ENCODE measurements at regions not wholly inside any gene's neighbourhood (a gene's known extent, or its start where the extent isn't known, plus 50 kb on each side); places are given as distances from the start of the nearest gene placed in this dataset.

DNA sequence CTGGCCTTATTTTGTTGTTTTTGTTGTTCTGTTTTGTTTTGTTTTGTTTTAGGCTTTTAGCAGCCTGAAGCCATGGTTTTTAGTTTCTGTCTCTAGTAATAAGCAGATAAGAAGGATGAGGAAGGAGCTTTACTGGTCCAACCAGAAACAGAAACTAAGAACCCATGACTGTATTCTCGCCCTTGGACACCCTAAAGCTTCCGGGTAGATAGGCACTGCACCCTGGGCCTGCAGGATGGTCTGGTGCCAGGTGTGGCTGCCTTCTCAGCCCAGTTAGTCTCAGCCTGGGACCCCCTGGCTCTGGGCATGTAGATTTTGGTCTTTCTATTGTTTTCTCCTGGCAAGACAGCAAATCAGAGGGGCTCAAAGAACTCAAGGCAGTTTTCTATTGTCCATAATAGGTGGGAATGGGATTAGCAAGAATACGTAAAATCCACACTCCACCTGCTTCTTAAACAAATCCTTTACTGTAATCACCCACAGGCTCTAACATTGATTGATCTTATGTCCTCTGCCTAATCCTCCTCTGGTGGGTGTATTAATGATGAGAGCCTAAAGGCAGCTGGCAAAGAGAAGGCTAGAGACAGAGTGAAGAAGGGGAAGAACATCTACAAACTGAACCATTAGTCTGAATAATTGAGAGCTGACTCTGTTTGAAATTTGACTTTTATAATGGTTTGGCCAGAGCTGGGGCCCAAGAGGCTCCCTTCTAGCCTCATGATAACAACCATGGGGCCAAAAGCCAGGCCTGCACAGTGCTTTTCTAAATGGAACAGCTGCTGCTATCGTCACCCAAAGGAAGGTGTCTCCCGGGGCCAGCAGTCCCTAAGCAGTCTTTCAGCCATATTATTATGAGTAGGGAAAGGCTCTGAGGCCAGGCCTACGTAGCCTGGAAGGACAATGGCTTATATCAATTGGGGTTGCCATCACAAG lies 106.8 kb upstream of the ATP1A1 start:
- no peak for DNase-seq
- TF ChIP-seq, protein P1, sequence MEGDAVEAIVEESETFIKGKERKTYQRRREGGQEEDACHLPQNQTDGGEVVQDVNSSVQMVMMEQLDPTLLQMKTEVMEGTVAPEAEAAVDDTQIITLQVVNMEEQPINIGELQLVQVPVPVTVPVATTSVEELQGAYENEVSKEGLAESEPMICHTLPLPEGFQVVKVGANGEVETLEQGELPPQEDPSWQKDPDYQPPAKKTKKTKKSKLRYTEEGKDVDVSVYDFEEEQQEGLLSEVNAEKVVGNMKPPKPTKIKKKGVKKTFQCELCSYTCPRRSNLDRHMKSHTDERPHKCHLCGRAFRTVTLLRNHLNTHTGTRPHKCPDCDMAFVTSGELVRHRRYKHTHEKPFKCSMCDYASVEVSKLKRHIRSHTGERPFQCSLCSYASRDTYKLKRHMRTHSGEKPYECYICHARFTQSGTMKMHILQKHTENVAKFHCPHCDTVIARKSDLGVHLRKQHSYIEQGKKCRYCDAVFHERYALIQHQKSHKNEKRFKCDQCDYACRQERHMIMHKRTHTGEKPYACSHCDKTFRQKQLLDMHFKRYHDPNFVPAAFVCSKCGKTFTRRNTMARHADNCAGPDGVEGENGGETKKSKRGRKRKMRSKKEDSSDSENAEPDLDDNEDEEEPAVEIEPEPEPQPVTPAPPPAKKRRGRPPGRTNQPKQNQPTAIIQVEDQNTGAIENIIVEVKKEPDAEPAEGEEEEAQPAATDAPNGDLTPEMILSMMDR (IDR thresholded peaks at IDR 0.05; ENCODE audit: partially characterized antibody, unreplicated experiment): no peak
- Mint-ChIP-seq H3K9me3 (ENCODE audit: unreplicated experiment) (no peaks in the 10 kb centered on the region), H3K27ac (ENCODE audit: unreplicated experiment) (no peak overlapping the region), H3K4me3 (ENCODE audit: unreplicated experiment) (no peak overlapping the region), H3K4me1 (ENCODE audit: low read depth, unreplicated experiment) (no peaks in the 10 kb centered on the region), H3K36me3 (ENCODE audit: unreplicated experiment) (no peaks in the 10 kb centered on the region), H3K27me3 (ENCODE audit: unreplicated experiment) (no peaks in the 10 kb centered on the region)

DNA sequence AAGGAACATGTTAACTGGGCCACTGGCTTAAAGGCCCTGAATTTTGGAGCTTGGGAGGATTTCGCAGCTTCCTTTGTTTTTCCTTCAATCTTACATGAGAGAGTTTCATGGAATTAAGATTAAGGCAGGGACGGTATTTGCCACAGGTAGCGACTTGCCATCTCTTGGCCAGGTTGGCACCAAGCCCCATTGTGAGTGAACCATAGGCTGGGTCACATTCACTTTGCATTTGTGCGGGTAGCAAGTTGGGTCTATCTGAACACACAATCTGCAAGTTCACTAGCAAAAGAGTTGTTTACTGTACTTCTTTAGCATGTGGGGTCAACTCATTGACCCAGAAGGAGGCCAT lies 106.2 kb upstream of the ATP1A1 start:
- no peak overlapping the region for H3K27ac Mint-ChIP-seq (ENCODE audit: unreplicated experiment)

DNA sequence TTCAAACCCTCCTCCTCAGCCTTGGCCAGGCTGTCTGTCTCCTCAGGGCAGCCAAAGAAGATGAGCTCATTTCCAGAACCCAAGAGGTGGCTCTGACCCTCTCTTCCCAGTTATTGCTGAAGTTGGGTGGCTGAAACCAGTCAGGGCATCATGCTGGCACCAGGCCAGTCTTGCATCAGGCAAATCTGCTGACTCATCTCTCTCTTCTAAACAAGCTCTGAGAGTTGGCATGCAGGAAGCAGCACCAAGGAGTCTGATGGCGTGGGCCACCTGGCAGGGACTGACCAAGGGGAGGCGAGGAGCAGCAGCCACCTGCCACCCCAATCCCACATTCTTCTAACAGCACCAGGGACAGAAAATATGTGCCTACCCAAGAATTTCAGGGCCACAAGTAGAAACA lies 104.8 kb upstream of the ATP1A1 start:
- Mint-ChIP-seq H3K9me3 (ENCODE audit: unreplicated experiment) (peaks cover 2% of the 10 kb centered on the region), H3K4me1 (ENCODE audit: low read depth, unreplicated experiment) (peaks cover 1% of the 10 kb centered on the region), H3K4me3 (ENCODE audit: unreplicated experiment) (no peak overlapping the region), H3K27ac (ENCODE audit: unreplicated experiment) (no peak overlapping the region), H3K36me3 (ENCODE audit: unreplicated experiment) (no peaks in the 10 kb centered on the region), H3K27me3 (ENCODE audit: unreplicated experiment) (no peaks in the 10 kb centered on the region)
- no peak for DNase-seq
- TF ChIP-seq, protein P1 (IDR thresholded peaks at IDR 0.05; ENCODE audit: partially characterized antibody, unreplicated experiment): no peak

More for the DNA sequence above, 106.2 kb upstream of the ATP1A1 start:
- Mint-ChIP-seq H3K4me3 (ENCODE audit: unreplicated experiment) (no peak overlapping the region), H3K27me3 (ENCODE audit: unreplicated experiment) (no peaks in the 10 kb centered on the region), H3K4me1 (ENCODE audit: low read depth, unreplicated experiment) (no peaks in the 10 kb centered on the region), H3K9me3 (ENCODE audit: unreplicated experiment) (no peaks in the 10 kb centered on the region), H3K36me3 (ENCODE audit: unreplicated experiment) (no peaks in the 10 kb centered on the region)
- TF ChIP-seq, protein P1 (IDR thresholded peaks at IDR 0.05; ENCODE audit: partially characterized antibody, unreplicated experiment): no peak
- no peak for DNase-seq

DNA sequence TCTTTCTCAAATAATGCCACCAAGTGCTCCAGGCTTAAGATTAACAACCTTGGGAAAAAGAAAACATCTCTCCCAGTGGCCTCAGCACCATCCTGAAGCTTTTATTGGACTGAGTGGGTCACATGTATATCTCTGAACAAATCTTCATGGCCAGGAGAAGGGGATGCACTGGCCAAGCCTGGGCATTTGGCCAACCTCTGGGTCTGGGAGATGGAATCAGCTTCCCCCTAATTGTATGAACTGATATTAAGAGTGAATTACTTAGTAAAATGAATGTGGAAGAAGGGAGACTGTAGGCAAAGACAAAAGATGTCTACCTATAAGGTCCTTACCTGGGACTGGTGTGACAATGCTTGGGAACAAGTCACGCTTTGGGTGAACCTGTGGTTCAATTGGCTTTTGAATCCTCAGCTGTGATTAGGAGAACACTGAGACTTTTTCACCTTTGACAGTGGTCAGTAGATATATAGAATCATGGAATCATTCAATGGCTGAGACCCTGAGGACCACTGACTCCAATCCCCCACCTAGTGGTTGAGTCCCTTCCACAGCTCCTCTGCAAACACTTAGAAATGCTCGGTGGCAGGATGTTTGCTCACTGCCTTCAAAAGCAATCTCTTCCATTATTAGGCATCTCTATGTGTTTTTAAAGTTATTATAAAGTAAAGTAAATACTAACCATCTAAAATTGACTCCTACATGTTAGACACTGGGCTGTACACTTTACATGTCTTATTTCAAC lies 102.6 kb upstream of the ATP1A1 start:
- Mint-ChIP-seq H3K27ac (ENCODE audit: unreplicated experiment) (no peak overlapping the region), H3K9me3 (ENCODE audit: unreplicated experiment) (peaks cover 6% of the 10 kb centered on the region), H3K27me3 (ENCODE audit: unreplicated experiment) (peaks cover 2% of the 10 kb centered on the region), H3K36me3 (ENCODE audit: unreplicated experiment) (no peaks in the 10 kb centered on the region), H3K4me3 (ENCODE audit: unreplicated experiment) (no peak overlapping the region), H3K4me1 (ENCODE audit: low read depth, unreplicated experiment) (peaks cover 7% of the 10 kb centered on the region)
- TF ChIP-seq, protein P1 (IDR thresholded peaks at IDR 0.05; ENCODE audit: partially characterized antibody, unreplicated experiment): no peak
- no peak for DNase-seq

Measured in glutamatergic neuron (in vitro differentiated cells).